Mucosa of descending colon (tissue), 3 donors: ENCODE measurements at regions not wholly inside any gene's neighbourhood (a gene's known extent, or its start where the extent isn't known, plus 50 kb on each side); places are given as distances from the start of the nearest gene placed in this dataset.

Experiments
- ATAC-seq: fragments of 200-7000 bp; cut with Tn5 transposase; one replicate; pipeline ENCODE4 v1.9.1; 2020; ENCODE audit warnings: mild to moderate bottlenecking, moderate library complexity
- DNase-seq, 3 donors: peaks; one replicate each; pipeline ENCODE4 v3.0.0-alpha.2; 2020
- H3K36me3 ChIP-seq: fragments of 200-600 bp; one replicate; pipeline ENCODE4 v1.8.0; 2021; ENCODE audit warnings: low read depth, mild to moderate bottlenecking
- H3K4me1 ChIP-seq: fragments of 200-600 bp; one replicate; pipeline ENCODE4 v1.8.0; 2021; ENCODE audit warnings: low read depth, mild to moderate bottlenecking
- H3K4me3 ChIP-seq: fragments of 200-600 bp; one replicate; pipeline ENCODE4 v1.8.0; 2021; ENCODE audit warnings: mild to moderate bottlenecking
- H3K9me3 ChIP-seq: fragments of 200-600 bp; one replicate; pipeline ENCODE4 v1.8.0; 2021; ENCODE audit warnings: mild to moderate bottlenecking
- CTCF ChIP-seq: fragments of 200-600 bp; IDR thresholded peaks from one replicate; pipeline ENCODE4 v1.8.0; 2022; ENCODE audit warnings: antibody characterized with exemption, mild to moderate bottlenecking
- intact Hi-C, 2 donors: fragments of 100-400 bp; cut with DNase I in 1 of 2; cut with micrococcal nuclease in 1 of 2; formaldehyde crosslinking; loops; one replicate each; pipeline versions ENCODE4 v1.11.0 to v1.11.1; 2022; cut with DNase I, micrococcal nuclease
- donor health status: DM: no; HTN: no; CAD: no; lungs with moderate emphysema.
- donor health status: DM: no; HTN: no; CAD: no.
- donor health status: DM: no; HTN: yes; CAD: no.

DNA sequence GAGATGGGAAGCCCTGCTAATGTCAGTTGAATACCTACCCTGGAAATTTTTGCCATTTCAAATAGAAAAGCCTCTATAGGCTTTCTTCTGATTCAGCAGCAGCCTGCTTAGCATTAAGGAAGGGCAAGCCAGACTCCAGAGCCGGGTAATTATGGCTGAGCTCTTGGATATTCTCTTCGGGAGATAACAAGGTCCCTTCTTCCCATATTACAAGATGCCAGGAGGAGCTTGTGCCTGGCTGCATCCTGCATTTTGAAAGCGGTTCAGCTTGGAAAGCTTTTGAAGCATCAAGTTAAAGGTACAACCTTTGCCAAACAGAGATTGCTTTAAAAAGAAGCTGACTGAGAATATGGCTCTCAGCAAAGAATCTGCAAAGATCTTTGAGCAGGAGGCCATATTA is 399.6 kb upstream of the RPS6KA3 start:
- no peaks in the 10 kb centered on the region for H3K36me3 ChIP-seq
- no peaks in the 10 kb centered on the region for H3K4me1 ChIP-seq
- no peak for ATAC-seq
- intact Hi-C loops: no loop called here
- no peaks in the 10 kb centered on the region for H3K9me3 ChIP-seq
- H3K4me3 ChIP-seq: no peak overlapping the region
- no peak for TF ChIP-seq CTCF
- no peak for DNase-seq

DNA sequence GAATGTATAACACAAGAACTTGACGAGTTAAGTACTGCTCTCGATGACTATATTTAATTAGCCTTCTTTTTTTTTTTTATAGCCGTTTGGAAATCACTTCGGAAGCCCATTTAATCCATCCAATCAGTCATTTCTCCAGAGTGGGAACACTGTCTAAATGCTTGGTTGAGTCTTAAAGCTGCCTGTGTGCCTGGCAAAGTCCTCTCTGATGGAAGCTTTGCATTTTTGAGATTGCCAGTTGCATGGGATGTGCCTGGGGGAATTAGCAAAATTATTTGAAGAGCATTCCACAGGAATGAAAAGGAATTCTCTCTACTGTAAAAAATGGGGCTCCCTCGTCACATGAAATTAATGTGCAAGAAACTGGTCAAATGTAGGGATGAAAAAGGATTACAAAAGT is 398.8 kb upstream of the RPS6KA3 start:
- intact Hi-C loops: no loop called here
- H3K4me1 ChIP-seq: no peaks in the 10 kb centered on the region
- ATAC-seq (no peak), DNase-seq (no peak)
- TF ChIP-seq CTCF: no peak
- no peaks in the 10 kb centered on the region for H3K9me3 ChIP-seq
- H3K4me3 ChIP-seq: no peak overlapping the region
- H3K36me3 ChIP-seq: no peaks in the 10 kb centered on the region

DNA sequence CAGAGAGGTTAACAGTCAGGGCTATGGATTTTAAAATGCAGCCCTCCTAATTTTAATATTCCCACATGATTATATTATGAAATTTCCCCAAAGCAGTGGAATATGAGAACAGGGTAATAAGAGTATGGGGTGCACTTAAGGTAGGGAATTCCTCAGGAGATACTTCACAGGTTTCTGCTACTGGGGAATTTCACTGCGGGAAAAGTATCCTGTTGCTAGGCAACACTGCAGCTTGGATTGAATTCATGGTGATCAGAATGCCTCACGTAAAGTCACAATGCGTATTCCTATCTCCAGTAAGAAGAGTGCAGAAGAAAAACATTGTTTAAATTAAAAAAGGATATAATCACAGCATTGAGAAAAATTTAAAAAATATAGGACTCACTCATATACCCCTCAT is 398.1 kb upstream of the RPS6KA3 start:
- Histone ChIP-seq H3K9me3 (no peaks in the 10 kb centered on the region), H3K4me3 (no peak overlapping the region), H3K36me3 (no peaks in the 10 kb centered on the region), H3K4me1 (no peaks in the 10 kb centered on the region)
- DNase-seq (no peak), ATAC-seq (no peak)
- TF ChIP-seq CTCF: no peak
- intact Hi-C loops: no loop called here

DNA sequence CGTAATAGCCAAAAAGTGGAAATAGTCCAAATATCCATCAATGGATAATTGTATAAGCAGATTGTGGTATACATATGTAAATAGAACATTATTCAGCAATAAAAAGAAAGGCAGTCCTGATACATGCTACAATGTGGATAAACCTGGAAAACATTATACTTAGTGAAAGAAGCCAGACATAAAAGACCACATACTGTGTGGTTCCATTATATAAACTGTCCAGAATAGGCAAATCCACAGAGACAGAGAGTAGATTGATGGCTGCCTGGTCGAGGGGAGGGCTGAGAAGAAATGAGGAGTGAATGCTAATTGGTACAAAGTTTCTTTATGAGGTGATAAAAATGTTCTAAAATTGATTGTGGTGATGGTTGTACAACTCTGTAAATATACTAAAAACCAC is 397.4 kb upstream of the RPS6KA3 start:
- Histone ChIP-seq H3K36me3 (no peaks in the 10 kb centered on the region), H3K9me3 (no peaks in the 10 kb centered on the region), H3K4me3 (no peak overlapping the region), H3K4me1 (no peaks in the 10 kb centered on the region)
- DNase-seq (no peak), ATAC-seq (no peak)
- TF ChIP-seq CTCF: no peak
- intact Hi-C loops: no loop called here

DNA sequence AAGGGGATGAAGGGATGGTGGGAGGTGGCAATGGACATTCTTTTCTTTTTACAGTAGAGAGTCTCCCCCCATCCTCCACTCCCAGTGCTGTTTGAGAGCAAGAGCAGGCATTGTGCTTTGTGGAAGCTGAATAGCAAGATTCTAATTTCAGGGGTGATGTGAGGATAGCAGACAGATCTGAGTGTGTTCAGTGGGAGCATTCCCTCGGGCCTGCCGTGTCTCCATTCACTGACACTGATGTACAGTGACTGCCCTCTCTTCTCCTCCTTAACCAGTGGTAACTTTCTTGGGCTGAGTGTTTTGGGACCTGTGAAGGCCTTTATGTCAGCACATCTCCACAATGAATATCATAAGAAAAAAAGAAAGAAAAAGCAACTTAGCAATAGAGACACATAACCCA is 396.6 kb upstream of the RPS6KA3 start:
- no peaks in the 10 kb centered on the region for H3K36me3 ChIP-seq
- H3K4me1 ChIP-seq: no peaks in the 10 kb centered on the region
- H3K9me3 ChIP-seq: no peaks in the 10 kb centered on the region
- H3K4me3 ChIP-seq: no peak overlapping the region
- DNase-seq: no peak
- intact Hi-C loops: no loop called here
- no peak for ATAC-seq
- TF ChIP-seq CTCF: no peak

DNA sequence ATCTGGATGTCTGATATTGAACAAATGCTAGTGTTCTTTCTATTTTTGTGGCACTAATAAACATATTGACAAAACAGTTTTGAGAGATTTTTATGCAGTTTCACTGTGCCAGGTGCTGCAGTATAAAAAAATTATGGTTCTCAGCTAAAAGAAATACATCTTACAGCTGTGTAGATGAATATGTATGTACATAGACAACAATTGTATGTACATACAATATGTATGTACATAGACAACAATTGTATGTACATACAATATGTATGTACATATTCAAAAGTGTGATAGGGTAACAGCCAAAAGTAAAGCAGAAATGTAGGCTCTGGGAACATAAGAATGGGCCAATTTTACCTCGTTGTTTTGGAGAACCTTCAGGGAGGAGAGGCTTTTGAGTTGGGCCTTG is 390.0 kb upstream of the RPS6KA3 start:
- no peak for TF ChIP-seq CTCF
- Histone ChIP-seq H3K36me3 (no peaks in the 10 kb centered on the region), H3K4me3 (no peak overlapping the region), H3K9me3 (no peaks in the 10 kb centered on the region), H3K4me1 (no peaks in the 10 kb centered on the region)
- DNase-seq (no peak), ATAC-seq (no peak)
- intact Hi-C loops: no loop called here
